HUDEP-2 (cell line): ENCODE measurements at regions not wholly inside any gene's neighbourhood (a gene's known extent, or its start where the extent isn't known, plus 50 kb on each side); places are given as distances from the start of the nearest gene placed in this dataset.

Experiments used
- DNase-seq, 76 experiments: peaks; one replicate each; lab custom pipeline; 2025; ENCODE audit not compliant: unreplicated experiment in 76 of 76; lab: John Stamatoyannopoulos, UW

DNA sequence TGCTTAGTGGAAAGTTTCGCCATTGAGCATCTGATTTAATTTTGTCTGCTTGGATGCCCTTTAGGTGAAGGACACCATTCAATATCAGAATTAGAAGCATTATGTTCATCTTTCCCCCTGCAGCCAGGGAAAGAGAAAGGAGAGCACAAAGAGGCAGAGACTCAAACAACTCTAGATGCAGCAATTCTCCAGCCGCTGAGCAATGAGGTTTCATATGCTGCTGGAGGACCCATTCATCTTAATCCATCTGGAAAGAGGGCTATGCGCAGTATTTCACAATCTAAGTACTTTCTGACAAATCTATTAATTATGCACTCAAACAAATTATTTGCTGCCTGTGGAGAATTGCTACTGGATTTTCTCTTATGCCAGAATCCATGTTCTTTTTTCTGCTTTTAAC, 527.0 kb upstream of the TUSC1 start:
- DNase-seq = no peak

DNA sequence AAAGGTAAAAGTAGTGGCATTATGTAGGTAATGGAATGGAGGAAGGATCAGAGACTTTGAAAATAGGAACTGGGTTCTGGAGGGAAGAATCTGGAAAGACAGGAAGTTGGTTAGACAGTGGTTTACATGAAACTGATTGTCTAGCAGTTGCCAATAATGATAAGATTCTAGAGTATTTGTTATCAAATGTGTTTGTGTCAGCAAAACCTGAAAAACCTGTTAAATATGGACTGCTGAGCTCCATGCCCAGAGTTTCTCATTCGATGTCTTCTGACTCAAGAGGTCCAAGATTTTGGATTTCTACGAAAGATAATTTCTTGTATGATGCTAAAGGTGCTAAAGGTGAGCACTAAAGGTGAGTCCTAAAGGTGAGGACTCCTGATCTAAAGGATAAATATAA, 515.0 kb upstream of the TUSC1 start:
- DNase-seq = no peak

DNA sequence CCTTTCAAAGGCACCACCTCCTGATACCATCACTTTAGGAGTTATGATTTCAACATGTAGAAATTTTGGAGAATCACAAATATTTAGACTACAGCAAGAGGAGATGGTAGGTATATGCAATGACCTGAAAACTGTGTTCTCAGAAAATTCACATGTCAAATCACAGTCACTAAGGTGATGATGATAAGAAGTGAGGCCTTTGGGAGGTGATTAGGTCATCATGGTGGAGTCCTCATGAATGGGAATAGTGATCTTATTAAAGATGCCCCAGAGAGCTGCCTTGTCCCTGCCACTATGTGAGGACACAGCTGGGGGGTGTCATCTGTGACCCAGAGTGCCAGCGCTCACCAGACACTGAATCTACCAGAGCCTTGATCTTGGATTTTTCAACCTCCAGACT, 513.5 kb upstream of the TUSC1 start:
- DNase-seq = no peak

DNA sequence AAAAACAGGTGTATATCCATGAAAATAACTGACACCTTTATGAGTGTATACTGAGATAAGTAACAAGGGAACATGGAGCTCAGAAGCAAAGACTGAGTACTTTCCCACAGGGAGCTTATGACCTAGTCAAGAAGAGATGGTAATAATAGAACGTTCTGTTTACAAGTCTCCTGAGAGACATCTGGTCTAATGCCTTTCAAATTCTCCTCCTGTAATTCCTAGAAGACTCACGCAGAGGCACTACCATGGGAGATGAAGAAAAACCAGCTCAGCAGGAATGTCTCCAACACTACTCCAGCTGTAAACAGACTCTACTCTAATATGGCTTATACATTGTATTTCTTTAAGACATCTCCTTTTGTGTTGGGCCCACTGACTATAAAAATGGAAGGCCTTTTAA, 503.6 kb upstream of the TUSC1 start:
- DNase-seq = no peak

DNA sequence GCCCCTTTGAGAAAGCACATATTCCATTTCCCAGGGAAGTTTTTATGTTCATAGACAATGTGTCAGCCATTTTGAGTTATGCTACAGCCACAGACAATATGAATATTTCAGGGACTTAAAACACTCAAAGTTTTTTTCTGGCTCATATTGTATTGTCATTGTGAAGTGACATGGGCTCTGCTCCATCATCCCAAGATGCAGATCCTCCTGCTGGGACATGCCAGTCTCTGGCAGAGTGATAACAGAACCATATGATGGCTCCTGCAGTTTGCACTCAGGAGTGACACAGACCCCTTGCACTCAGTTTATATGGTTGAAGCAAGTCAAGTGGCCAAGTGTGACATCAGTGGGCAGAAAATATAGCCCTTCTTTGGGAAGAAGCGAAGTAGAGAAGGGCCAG, 498.4 kb upstream of the TUSC1 start:
- no peak for DNase-seq

DNA sequence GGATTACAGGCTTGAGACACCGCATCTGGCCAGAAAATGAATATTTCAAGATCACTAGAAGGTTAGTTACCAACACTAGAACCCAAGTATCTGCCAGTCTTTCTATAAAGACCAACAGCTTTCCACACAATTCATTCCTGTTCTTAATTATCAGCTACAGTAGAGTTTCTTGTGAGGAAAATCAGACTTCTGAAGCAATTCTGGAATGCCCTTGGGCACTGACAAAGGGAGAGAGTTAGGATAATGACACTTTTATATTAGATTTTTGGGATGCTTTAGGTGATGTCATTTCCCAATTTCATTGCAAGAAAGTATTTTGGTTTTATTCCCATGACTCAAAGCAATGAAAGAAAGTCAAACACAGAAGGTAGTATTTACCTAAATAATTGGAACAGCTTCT, 497.0 kb upstream of the TUSC1 start:
- no peak for DNase-seq

DNA sequence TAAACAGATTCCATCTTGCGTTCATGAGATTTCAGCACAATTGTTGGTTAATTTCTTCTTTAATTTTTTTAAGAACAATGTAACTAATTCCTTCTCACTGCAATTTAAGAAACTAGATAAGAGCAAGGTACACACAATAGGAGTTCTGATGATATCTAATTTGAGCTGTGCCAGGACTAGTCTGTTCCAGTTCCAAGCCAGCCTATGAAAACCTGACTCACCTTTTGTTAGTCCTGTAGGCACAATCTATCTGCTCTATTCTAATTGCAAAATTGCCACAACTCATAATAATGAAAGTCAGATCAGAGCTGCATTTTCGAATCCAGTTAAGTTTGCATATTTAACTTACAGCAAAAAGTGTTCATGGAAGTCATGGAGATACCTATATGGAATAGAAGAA, 494.1 kb upstream of the TUSC1 start:
- DNase-seq = no peak

DNA sequence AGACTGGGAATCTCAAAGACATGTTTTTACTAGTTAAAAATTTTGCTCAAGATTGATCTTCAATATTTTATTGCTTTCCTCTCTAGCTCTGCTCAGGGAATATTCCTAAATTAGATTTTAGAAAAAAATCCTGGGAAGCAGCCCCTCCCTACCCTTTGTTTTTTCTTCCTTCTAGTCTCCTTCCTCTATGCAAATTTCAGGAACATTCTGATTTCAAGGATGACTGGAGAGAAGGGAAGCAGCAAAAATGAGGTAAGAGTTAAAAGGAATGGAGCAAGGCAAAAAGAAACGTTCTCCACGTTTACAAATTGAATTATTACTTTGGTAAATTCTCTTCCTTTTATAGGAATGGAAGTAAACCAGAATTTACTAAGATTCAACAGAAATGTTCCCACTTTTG, 493.4 kb upstream of the TUSC1 start:
- DNase-seq = no peak

DNA sequence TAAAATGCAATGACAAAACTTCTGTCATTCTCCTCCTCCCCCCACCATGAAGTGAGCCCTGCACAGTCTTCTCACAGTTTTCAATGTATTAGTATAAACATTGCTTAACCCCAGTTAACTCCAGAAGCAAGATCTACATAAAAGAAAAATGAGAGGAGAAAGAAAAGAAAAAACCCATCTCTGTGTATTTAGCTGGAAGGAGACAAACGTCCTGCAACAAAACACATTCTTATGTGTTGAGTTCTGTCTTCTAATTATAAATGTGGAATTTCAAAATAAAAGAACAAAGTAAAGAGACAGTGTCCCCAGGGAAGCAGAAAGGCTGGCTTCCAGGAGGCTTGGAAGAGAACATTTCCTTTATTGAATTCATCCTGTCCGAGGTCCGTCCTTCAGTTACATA, 491.9 kb upstream of the TUSC1 start:
- DNase-seq = no peak

DNA sequence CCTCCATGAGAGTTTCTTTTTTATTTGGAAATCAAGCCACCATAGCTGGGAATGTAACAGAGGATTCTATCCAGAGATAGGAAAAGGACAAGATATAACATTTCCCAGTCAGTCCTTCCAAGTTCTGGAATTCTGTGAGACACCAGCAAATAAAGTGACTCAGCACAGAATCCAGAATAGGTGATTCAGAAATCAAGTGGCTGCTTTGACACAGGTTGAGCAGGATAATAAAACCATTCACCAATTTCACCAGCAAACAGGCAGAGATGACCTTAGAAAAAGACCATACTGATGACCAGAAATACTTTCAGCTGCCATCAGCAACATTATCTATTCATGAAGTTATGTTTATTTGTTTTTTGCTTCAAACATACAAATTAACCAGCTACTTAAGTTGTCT, 491.5 kb upstream of the TUSC1 start:
- no peak for DNase-seq

DNA sequence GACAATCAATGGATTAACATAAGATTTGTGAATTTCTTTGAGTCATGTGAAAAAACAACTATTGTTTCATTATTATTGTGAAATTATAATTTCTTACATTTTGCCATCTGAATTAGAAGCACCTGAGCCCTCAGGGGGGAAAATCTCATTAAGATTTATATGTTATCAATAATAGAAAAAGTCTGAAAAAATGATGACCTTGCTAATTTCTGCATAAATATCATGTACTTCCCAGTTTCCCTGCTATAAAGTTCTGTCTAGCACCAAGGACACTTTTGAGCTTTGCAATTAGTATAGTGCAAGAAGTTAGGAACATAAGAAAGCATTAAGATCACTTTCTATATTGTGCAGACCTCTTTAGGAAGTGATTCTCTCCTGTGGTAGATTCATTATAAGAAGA, 488.3 kb upstream of the TUSC1 start:
- DNase-seq = no peak

DNA sequence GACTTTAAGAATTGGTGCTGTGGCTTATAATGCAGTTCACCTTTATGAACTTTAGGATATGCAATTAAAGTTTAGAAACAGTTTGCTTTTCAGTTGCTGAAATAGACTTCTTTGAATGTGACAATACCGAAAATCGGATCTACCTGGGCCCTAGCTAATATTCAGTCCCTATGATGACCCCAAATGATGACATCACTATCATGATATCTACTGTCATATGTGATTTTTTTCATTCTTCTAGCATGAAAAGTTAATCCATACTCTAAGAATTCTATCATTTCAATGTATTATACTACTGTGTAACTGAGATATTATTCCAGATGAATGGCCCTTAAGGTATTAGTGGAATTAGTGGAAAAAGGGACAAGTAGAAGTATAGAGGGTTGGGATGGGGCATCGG, 487.2 kb upstream of the TUSC1 start:
- no peak for DNase-seq

DNA sequence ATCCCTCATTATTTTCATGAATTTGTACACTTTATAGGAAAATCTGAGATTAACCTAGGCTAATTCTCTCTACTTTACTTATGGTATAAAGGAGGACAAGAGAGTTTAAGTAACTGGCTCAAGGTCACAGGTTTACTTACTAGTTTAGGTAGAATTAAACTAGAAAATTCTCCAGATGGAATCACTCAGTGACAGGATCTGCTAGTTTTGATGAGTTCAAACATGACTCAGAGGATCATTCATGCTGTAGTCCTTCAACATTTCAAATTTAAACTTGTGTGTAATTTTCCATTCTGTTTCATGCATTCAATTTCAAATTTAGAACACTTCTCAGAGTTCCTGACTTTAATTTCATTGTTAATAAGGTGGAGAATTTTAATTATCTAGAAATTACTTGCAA, 485.7 kb upstream of the TUSC1 start:
- no peak for DNase-seq

DNA sequence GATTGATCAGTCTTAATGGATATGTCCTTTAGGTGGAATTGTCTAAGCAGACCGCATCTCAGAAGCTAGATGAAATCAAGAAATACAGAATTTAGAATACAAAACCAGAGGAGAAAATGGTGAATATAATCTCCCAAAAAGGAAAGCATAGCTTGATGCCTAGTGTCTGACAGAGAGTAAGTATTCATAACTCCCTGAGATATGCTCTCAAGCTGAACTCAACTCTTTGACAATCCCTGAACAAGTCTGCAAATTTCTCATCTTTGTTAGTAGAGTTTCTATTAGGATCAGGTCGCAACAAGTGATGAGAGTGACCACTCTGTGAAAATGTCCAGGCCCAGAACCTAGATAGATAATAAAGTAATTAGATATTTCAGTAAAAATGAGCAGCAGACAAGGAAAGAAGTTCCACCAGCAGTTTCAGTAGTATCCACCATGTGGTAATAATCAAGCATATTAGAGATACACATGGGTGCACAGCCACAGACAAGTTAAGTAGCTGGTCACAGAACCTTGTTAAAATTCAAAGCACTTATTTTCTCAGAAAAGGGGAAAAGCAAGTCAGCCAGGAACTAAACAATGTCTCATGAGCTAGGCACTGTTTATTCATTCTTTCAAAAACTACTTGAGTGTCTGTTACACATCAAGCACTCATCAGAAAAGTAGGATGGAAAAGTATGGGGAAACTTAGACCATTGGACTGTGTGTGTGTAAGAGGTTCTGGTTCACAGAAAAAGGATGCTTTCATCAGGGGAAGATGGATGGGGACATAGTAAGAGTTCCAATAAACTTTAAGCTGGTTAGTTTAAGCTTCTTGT, 481.5 kb upstream of the TUSC1 start:
- no peak for DNase-seq

DNA sequence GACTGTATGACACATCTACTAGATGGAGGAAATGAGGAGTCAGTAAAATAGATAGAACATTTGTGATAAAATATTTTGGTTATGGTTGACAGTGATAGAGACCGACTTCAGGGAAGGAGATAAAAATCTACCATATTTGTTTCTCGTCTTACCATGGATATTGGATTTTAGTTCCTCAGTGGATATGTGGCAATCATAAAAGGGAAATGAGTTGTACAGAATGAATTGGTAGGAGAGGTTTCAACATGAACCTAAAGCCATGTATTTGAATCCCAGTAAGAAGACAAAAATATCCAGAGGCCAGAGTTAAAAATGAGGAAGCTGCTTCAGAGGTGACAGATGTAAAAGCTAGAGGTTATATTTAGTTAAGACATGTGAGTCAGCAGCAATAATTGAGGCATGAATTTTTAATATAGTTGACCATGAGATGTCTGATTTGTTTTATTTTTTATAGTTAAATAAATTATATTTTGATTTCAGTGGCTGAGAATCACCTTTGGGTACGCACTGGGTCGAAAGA, 480.4 kb upstream of the TUSC1 start:
- no peak for DNase-seq

DNA sequence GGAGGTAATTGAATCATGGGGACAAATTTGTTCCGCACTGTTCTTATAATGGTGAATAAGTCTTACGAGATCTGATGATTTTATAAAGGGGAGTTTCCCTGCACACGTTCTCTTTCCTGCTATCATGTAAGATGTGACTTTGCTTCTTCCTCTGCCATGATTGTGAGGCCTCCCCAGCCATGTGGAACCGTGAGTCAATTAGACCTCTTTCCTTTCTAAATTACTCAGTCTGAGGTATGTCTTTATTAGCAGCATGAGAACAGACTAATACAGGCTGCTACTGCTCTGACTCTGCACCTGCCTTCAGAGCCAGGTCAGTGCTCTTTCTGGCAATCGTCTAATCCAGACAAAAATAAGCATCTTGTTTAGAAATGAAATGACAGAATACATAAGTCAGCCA, 479.2 kb upstream of the TUSC1 start:
- no peak for DNase-seq

DNA sequence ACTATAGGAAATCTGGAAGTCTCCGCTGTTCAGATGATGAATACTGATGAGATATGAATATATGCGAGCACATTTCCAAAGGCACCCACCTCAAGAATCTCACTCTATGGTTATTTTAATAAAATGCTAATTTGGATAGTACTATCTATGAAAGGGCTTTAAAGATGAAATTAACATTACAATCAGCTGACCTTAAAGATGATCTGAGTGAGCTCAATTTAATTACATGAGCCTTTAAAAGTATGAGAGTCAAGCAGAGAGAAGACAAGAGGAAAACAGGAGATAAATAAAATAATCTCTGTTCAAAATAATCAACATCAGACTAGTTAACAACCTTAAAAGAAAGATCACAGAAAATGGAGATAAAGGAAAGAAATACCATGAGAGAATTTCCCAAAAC, 474.1 kb upstream of the TUSC1 start:
- no peak for DNase-seq

DNA sequence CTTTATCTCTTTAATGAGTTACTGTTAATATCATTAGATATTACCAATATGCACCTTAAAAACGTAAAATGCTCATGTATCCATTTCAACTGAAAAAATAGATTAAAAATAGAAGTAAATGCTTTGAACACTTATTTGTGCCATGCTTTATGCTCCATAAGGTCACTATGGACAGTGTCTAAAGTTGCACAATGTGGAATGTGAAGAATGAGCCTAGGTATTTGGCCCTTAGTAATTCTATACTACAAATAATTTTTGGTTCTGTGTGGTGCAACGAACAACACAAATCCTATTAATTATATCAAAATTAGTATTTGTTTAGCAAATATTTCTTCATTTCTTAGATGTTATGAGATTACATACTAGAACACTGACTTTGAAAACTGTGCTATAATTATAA, 469.9 kb upstream of the TUSC1 start:
- no peak for DNase-seq

DNA sequence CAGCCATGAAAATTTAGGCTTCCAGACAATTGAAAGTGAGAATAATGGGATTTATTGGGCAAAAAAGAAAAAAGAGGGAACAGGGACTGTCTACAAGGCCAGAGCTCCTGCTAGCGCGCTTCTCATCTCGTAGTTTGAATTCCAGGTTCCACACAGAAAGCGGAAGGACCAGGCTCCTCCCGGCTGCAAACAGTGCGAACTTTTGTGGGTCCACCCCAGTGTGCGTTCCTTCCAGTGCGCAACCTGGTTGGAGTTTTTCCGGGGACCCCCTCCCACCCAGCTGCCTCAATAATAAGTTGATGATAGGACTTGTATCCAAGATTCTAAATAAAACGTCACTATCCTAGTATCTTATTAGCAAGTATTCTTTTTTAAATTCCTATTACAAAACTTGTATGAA, 467.7 kb upstream of the TUSC1 start:
- DNase-seq = no peak

DNA sequence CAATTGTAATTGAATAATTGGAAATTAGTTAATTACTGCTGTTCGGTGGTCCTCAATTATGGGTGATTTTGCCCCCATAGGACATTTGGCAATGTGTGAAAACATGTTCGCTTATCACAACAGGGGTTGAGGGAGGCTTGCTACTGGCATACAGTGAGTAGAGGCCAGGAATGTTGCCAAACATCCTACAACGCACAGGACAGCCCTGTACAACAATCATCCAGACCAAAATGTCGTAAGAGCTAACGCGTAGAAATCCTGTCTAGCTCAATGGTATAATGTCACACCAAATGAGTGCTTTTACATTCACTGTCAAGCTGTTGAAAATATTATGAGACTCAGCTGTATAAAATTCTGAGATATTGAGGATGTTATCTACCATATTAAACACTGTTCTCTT, 464.4 kb upstream of the TUSC1 start:
- DNase-seq = no peak

DNA sequence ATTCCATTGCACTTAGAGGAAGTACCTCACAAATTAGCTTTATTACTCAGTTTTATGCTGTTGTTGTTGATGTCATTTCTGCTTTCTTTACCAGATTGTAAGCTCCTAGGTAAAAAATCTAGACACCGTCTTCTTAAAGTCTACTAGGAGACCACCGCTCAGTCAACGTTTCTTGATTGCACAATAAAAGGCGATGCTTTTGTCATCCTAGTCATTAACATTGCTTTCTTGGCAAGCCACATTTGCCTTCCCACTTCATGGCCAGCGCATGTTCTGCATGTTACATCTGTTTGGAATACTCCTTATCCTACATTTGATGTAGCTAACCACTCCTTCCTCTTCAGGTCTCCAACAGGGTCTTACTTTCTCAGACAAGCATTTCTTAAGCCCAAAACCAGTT, 464.0 kb upstream of the TUSC1 start:
- no peak for DNase-seq

DNA sequence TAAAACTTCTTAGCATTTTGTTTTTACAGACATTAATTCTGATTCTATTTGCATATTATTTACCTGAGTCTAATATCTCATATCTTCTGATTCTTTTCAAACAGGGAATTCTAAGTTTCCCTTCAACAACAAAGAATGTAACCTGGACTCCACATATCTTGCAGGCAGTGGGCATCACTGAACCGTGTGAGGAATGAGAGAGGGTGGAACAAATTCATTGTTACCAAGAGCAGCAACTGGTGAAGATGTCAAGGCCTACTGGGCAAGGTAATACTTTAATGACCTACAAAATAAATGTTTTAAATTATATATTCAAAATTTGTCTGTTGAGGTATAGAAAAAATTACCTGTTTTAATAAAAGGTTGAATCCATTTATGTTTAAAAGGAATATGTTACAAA, 455.3 kb upstream of the TUSC1 start:
- DNase-seq = no peak

DNA sequence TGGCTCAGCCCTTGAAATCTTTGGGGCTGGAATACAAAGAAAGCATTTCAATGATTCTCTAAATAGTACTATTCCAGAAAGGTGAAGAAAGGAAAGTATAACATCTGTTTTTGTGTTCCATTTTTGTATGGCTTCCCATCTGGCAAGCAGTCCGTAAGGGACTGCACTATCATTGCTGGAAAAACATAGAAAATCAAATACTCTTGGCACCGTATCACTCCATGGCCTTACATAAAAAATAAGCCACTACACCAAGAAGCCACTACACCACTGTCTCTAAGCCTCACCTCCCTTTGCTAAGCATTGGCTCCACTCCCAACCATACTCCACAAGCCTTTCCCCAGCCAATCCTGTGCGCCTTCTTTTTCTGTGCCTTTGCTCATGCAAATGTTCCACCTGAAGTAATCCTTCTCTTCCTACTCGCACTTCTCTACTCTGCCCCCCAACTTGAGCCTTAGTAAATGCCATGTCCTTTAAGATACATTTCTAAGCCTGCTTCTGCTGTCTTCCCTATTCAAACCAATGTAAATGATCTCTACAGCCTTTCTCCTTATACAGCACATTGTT, 454.6 kb upstream of the TUSC1 start:
- no peak for DNase-seq
